GM21528 (cell line): ENCODE measurements at regions not wholly inside any gene's neighbourhood (a gene's known extent, or its start where the extent isn't known, plus 50 kb on each side); places are given as distances from the start of the nearest gene placed in this dataset.

Source experiments
- ATAC-seq: cut with Tn5 transposase; IDR thresholded peaks from one replicate; pipeline ENCODE4 v1.9.1; 2021; ENCODE audit warnings: mild to moderate bottlenecking, moderate library complexity; ENCODE audit not compliant: unreplicated experiment, low FRiP score

- ATAC-seq = no peak
Observed at GRCh38 chrX:107502316-107502715, 52.9 kb downstream of the FRMPD3 start.

- ATAC-seq = no peak
Observed at GRCh38 chrX:107504006-107504405, 54.6 kb downstream of the FRMPD3 start.

- ATAC-seq = no peak
Observed at GRCh38 chrX:107505223-107505622, 55.8 kb downstream of the FRMPD3 start.

- ATAC-seq = no peak
Observed at GRCh38 chrX:107506596-107507031, 57.2 kb downstream of the FRMPD3 start.

- ATAC-seq = no peak
Observed at GRCh38 chrX:107507093-107507743, 57.8 kb downstream of the FRMPD3 start.

GRCh38 chrX:107507744-107508117 lies 58.3 kb downstream of the FRMPD3 start:
- ATAC-seq = no peak

- ATAC-seq = no peak
Observed at GRCh38 chrX:107508925-107509324, 59.5 kb downstream of the FRMPD3 start.

GRCh38 chrX:107514944-107515343 lies 65.5 kb downstream of the FRMPD3 start:
- no peak for ATAC-seq

GRCh38 chrX:107521877-107522586 lies 72.6 kb downstream of the FRMPD3 start:
- no peak for ATAC-seq

GRCh38 chrX:107522901-107523300 lies 73.4 kb downstream of the FRMPD3 start:
- ATAC-seq = no peak

- ATAC-seq = no peak
Observed at GRCh38 chrX:107526141-107526540, 76.7 kb downstream of the FRMPD3 start.

- ATAC-seq = no peak
Observed at GRCh38 chrX:107530141-107530540, 80.7 kb downstream of the FRMPD3 start.

- ATAC-seq = no peak
Observed at GRCh38 chrX:107537815-107538214, 88.4 kb downstream of the FRMPD3 start.

GRCh38 chrX:107541244-107541643 lies 87.1 kb upstream of the PRPS1 start:
- no peak for ATAC-seq

- ATAC-seq = no peak
Observed at GRCh38 chrX:107542040-107542439, 86.3 kb upstream of the PRPS1 start.

- ATAC-seq = no peak
Observed at GRCh38 chrX:107542500-107542899, 85.8 kb upstream of the PRPS1 start.

- ATAC-seq = no peak
Observed at GRCh38 chrX:107547621-107548020, 80.7 kb upstream of the PRPS1 start.

- ATAC-seq = no peak
Observed at GRCh38 chrX:107548775-107549174, 79.5 kb upstream of the PRPS1 start.

- ATAC-seq = no peak
Observed at GRCh38 chrX:107549504-107549903, 78.8 kb upstream of the PRPS1 start.

GRCh38 chrX:107551546-107551945 lies 76.8 kb upstream of the PRPS1 start:
- ATAC-seq = no peak

GRCh38 chrX:107552930-107553329 lies 75.4 kb upstream of the PRPS1 start:
- no peak for ATAC-seq

- ATAC-seq = no peak
Observed at GRCh38 chrX:107556967-107557366, 71.3 kb upstream of the PRPS1 start.
